ENCODE measurements at regions not wholly inside any gene's neighbourhood (a gene's known extent, or its start where the extent isn't known, plus 50 kb on each side); places are given as distances from the start of the nearest gene placed in this dataset.

GRCh38 chr4:162392946-162393345 lies 229.1 kb upstream of the FSTL5 start:
- H3K36me3 ChIP-seq (ENCODE audit: control insufficient read depth in 3 of 3, insufficient read depth in 3 of 3, low read length in 3 of 3), result no peaks in the 10 kb centered on the region
- no peaks in the 10 kb centered on the region for H3K27me3 ChIP-seq (ENCODE audit: control insufficient read depth in 3 of 3, insufficient read depth in 3 of 3, low read length in 3 of 3)
- no peaks in the 10 kb centered on the region for H3K4me1 ChIP-seq (ENCODE audit: control insufficient read depth in 3 of 3, insufficient read depth in 3 of 3, low read length in 3 of 3)
- H3K9me3 ChIP-seq (ENCODE audit: control insufficient read depth in 3 of 3, low read length in 3 of 3), result no peaks in the 10 kb centered on the region
- H3K9ac ChIP-seq (ENCODE audit: low read depth in 1 of 3, low read length in 3 of 3), result no peak overlapping the region
- no peak overlapping the region for H3K4me3 ChIP-seq (ENCODE audit: low read length in 3 of 3)
- H3K27ac ChIP-seq (ENCODE audit: low read depth, low read length), result no peak overlapping the region

GRCh38 chr4:162366146-162366545 lies 202.3 kb upstream of the FSTL5 start:
- no peaks in the 10 kb centered on the region for H3K36me3 ChIP-seq (ENCODE audit: control insufficient read depth in 3 of 3, insufficient read depth in 3 of 3, low read length in 3 of 3)
- no peaks in the 10 kb centered on the region for H3K9me3 ChIP-seq (ENCODE audit: control insufficient read depth in 3 of 3, low read length in 3 of 3)
- no peak overlapping the region for H3K9ac ChIP-seq (ENCODE audit: low read depth in 1 of 3, low read length in 3 of 3)
- H3K27me3 ChIP-seq (ENCODE audit: control insufficient read depth in 3 of 3, insufficient read depth in 3 of 3, low read length in 3 of 3), result no peaks in the 10 kb centered on the region
- no peak overlapping the region for H3K4me3 ChIP-seq (ENCODE audit: low read length in 3 of 3)
- no peaks in the 10 kb centered on the region for H3K4me1 ChIP-seq (ENCODE audit: control insufficient read depth in 3 of 3, insufficient read depth in 3 of 3, low read length in 3 of 3)
- no peak overlapping the region for H3K27ac ChIP-seq (ENCODE audit: low read depth, low read length)

DNA sequence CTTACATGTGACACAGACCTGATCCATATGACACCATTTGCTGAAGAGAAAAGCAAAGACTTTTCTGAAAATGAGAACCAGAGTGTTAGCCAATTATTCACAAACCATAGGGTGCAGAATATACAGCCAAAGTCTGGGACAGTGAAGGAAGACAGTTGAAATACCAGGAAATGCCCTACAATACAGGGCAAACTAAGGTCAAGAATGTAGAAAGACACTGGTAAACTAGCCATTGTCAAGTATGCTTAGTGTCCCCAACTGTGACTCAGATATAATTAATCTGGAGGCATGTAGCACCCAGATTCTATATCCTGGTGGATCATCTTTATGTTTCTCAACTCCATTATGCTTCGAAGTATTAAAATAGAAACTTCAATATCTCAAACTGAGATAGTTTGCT lies 200.9 kb upstream of the FSTL5 start:
- Histone ChIP-seq H3K27ac (ENCODE audit: low read depth, low read length) (no peak overlapping the region), H3K27me3 (ENCODE audit: control insufficient read depth in 3 of 3, insufficient read depth in 3 of 3, low read length in 3 of 3) (no peaks in the 10 kb centered on the region), H3K36me3 (ENCODE audit: control insufficient read depth in 3 of 3, insufficient read depth in 3 of 3, low read length in 3 of 3) (no peaks in the 10 kb centered on the region)

GRCh38 chr4:162360369-162361149 lies 196.8 kb upstream of the FSTL5 start:
- Histone ChIP-seq H3K27ac (ENCODE audit: low read depth, low read length) (no peak overlapping the region), H3K4me1 (ENCODE audit: control insufficient read depth in 3 of 3, insufficient read depth in 3 of 3, low read length in 3 of 3) (no peaks in the 10 kb centered on the region), H3K27me3 (ENCODE audit: control insufficient read depth in 3 of 3, insufficient read depth in 3 of 3, low read length in 3 of 3) (no peaks in the 10 kb centered on the region), H3K9me3 (ENCODE audit: control insufficient read depth in 3 of 3, low read length in 3 of 3) (no peaks in the 10 kb centered on the region), H3K4me3 (ENCODE audit: low read length in 3 of 3) (no peak overlapping the region), H3K36me3 (ENCODE audit: control insufficient read depth in 3 of 3, insufficient read depth in 3 of 3, low read length in 3 of 3) (no peaks in the 10 kb centered on the region), H3K9ac (ENCODE audit: low read depth in 1 of 3, low read length in 3 of 3) (no peak overlapping the region)

More for the DNA sequence above, 200.9 kb upstream of the FSTL5 start:
- H3K4me1 ChIP-seq (ENCODE audit: control insufficient read depth in 3 of 3, insufficient read depth in 3 of 3, low read length in 3 of 3), result no peaks in the 10 kb centered on the region
- H3K9me3 ChIP-seq (ENCODE audit: control insufficient read depth in 3 of 3, low read length in 3 of 3), result no peaks in the 10 kb centered on the region
- no peak overlapping the region for H3K4me3 ChIP-seq (ENCODE audit: low read length in 3 of 3)
- H3K9ac ChIP-seq (ENCODE audit: low read depth in 1 of 3, low read length in 3 of 3), result no peak overlapping the region

DNA sequence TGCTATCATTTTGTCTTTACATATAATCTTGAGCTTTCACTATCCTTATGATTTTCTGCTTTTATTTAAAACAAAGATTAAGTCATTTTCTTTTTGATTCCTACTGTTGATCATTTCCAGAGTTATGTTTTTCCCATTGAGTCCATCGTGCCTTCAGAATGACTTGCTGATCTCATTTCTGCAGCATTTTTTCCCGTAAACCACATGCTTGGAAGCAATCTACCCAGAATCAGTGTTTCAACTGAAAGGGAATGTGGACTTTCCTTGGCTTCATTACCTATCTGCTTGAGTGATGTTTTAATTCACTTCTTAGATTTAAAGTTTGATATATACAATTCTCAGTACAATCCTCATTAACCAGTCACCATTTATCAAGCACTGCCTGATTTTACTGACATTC lies 192.4 kb upstream of the FSTL5 start:
- Histone ChIP-seq H3K27ac (ENCODE audit: low read depth, low read length) (no peak overlapping the region), H3K9me3 (ENCODE audit: control insufficient read depth in 3 of 3, low read length in 3 of 3) (no peaks in the 10 kb centered on the region), H3K4me3 (ENCODE audit: low read length in 3 of 3) (no peak overlapping the region), H3K4me1 (ENCODE audit: control insufficient read depth in 3 of 3, insufficient read depth in 3 of 3, low read length in 3 of 3) (no peaks in the 10 kb centered on the region), H3K27me3 (ENCODE audit: control insufficient read depth in 3 of 3, insufficient read depth in 3 of 3, low read length in 3 of 3) (no peaks in the 10 kb centered on the region), H3K36me3 (ENCODE audit: control insufficient read depth in 3 of 3, insufficient read depth in 3 of 3, low read length in 3 of 3) (no peaks in the 10 kb centered on the region), H3K9ac (ENCODE audit: low read depth in 1 of 3, low read length in 3 of 3) (no peak overlapping the region)

- H3K36me3 ChIP-seq (ENCODE audit: control insufficient read depth in 3 of 3, insufficient read depth in 3 of 3, low read length in 3 of 3), result no peaks in the 10 kb centered on the region
- H3K9ac ChIP-seq (ENCODE audit: low read depth in 1 of 3, low read length in 3 of 3), result no peak overlapping the region
These were observed 188.8 kb upstream of the FSTL5 start for GRCh38 chr4:162352580-162353107.

DNA sequence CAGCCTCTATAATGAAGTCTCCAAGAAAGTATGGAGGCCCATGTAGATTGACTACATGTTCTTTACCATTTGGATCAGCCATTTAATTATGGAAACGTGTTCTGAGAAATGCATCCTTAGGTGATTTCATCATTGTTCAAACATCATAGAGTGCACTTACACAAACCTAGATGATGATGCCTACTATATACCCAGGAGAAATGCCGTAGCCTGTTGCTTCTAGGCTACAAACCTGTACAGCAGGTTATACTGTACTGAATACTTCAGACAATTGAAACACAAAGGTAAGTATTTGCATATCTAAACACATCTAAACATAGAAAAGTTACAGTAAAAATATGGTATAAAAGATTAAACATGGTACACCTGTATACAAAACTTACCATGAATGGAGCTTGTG lies 186.5 kb upstream of the FSTL5 start:
- Histone ChIP-seq H3K36me3 (ENCODE audit: control insufficient read depth in 3 of 3, insufficient read depth in 3 of 3, low read length in 3 of 3) (no peaks in the 10 kb centered on the region), H3K4me3 (ENCODE audit: low read length in 3 of 3) (no peak overlapping the region), H3K9me3 (ENCODE audit: control insufficient read depth in 3 of 3, low read length in 3 of 3) (no peaks in the 10 kb centered on the region), H3K27ac (ENCODE audit: low read depth, low read length) (no peak overlapping the region), H3K9ac (ENCODE audit: low read depth in 1 of 3, low read length in 3 of 3) (no peak overlapping the region), H3K27me3 (ENCODE audit: control insufficient read depth in 3 of 3, insufficient read depth in 3 of 3, low read length in 3 of 3) (no peaks in the 10 kb centered on the region), H3K4me1 (ENCODE audit: control insufficient read depth in 3 of 3, insufficient read depth in 3 of 3, low read length in 3 of 3) (no peaks in the 10 kb centered on the region)

More at GRCh38 chr4:162352580-162353107, 188.8 kb upstream of the FSTL5 start:
- Histone ChIP-seq H3K4me3 (ENCODE audit: low read length in 3 of 3) (no peak overlapping the region), H3K27me3 (ENCODE audit: control insufficient read depth in 3 of 3, insufficient read depth in 3 of 3, low read length in 3 of 3) (no peaks in the 10 kb centered on the region), H3K4me1 (ENCODE audit: control insufficient read depth in 3 of 3, insufficient read depth in 3 of 3, low read length in 3 of 3) (no peaks in the 10 kb centered on the region), H3K27ac (ENCODE audit: low read depth, low read length) (no peak overlapping the region), H3K9me3 (ENCODE audit: control insufficient read depth in 3 of 3, low read length in 3 of 3) (no peaks in the 10 kb centered on the region)

DNA sequence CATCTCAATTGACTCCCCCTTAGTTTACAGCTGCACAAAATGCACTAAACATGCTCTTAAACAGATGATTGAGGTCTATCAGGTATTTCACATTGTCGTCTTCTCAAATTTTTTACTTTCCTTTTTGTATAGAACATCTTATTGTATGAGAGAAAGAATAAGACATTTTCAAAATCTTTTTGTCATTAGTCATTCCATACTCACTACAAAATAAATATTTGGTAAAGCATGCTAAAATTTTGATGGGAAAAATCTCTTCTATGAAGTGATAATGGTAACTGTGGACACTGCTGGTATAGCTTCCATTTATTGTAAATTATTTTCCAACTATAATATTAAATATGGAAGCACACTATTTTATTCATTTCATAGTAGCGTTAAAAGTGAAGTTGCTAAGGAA lies 185.6 kb upstream of the FSTL5 start:
- H3K27me3 ChIP-seq (ENCODE audit: control insufficient read depth in 3 of 3, insufficient read depth in 3 of 3, low read length in 3 of 3), result no peaks in the 10 kb centered on the region
- H3K27ac ChIP-seq (ENCODE audit: low read depth, low read length), result no peak overlapping the region
- no peak overlapping the region for H3K9ac ChIP-seq (ENCODE audit: low read depth in 1 of 3, low read length in 3 of 3)
- H3K4me3 ChIP-seq (ENCODE audit: low read length in 3 of 3), result no peak overlapping the region
- no peaks in the 10 kb centered on the region for H3K9me3 ChIP-seq (ENCODE audit: control insufficient read depth in 3 of 3, low read length in 3 of 3)
- no peaks in the 10 kb centered on the region for H3K4me1 ChIP-seq (ENCODE audit: control insufficient read depth in 3 of 3, insufficient read depth in 3 of 3, low read length in 3 of 3)
- no peaks in the 10 kb centered on the region for H3K36me3 ChIP-seq (ENCODE audit: control insufficient read depth in 3 of 3, insufficient read depth in 3 of 3, low read length in 3 of 3)

DNA sequence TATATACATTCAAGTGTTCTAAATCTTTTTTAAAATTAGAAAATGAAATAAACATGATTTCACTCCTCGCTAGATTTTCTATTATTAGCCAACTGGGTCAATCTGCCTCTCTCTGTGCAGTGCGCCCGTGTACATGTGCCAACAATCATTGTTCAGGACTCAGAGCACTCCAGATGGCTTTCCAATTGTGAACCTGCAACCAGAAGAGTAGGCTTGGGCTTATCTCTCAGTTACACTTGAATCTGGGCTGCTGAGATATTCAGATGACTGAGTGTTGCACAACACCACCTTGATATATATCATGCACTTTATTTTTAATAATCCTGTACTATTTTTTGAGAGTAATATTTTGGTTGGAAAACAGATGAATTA lies 184.0 kb upstream of the FSTL5 start:
- no peaks in the 10 kb centered on the region for H3K36me3 ChIP-seq (ENCODE audit: control insufficient read depth in 3 of 3, insufficient read depth in 3 of 3, low read length in 3 of 3)
- H3K4me1 ChIP-seq (ENCODE audit: control insufficient read depth in 3 of 3, insufficient read depth in 3 of 3, low read length in 3 of 3), result no peaks in the 10 kb centered on the region
- no peaks in the 10 kb centered on the region for H3K27me3 ChIP-seq (ENCODE audit: control insufficient read depth in 3 of 3, insufficient read depth in 3 of 3, low read length in 3 of 3)
- no peak overlapping the region for H3K4me3 ChIP-seq (ENCODE audit: low read length in 3 of 3)
- H3K9me3 ChIP-seq (ENCODE audit: control insufficient read depth in 3 of 3, low read length in 3 of 3), result no peaks in the 10 kb centered on the region
- no peak overlapping the region for H3K27ac ChIP-seq (ENCODE audit: low read depth, low read length)
- no peak overlapping the region for H3K9ac ChIP-seq (ENCODE audit: low read depth in 1 of 3, low read length in 3 of 3)

DNA sequence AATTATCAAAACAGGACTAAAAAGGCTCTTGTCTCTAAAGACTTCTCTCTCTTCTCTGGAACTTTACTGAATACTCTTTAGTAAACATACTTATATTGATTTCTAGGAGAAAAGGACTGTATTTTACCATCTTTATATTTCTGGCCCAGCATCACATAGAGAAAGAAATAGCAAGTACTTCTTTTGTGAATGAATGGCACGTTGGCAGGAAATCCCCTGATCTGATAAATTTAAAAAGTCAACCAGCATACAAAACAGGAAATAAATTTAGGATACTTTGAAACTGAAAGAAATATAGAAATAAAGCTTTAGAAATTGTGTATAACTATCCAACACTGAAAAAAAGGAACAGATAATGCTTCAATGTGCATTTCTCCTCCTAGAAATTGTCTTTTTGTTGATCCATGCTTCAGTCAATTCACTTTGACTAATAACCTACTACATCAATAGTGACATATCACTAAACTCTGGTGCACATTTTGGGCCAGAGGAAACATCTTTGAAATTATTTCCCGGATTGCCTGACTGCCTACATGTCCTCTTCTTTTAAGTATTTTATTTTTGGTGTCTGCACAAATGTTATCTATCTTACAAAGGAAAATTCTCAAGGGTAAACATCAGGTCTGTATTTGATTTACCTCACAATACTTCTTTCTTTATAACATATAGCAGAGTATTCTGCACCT lies 183.5 kb upstream of the FSTL5 start:
- Histone ChIP-seq H3K9ac (ENCODE audit: low read depth in 1 of 3, low read length in 3 of 3) (no peak overlapping the region), H3K4me3 (ENCODE audit: low read length in 3 of 3) (no peak overlapping the region), H3K27me3 (ENCODE audit: control insufficient read depth in 3 of 3, insufficient read depth in 3 of 3, low read length in 3 of 3) (no peaks in the 10 kb centered on the region), H3K4me1 (ENCODE audit: control insufficient read depth in 3 of 3, insufficient read depth in 3 of 3, low read length in 3 of 3) (no peaks in the 10 kb centered on the region), H3K27ac (ENCODE audit: low read depth, low read length) (no peak overlapping the region), H3K36me3 (ENCODE audit: control insufficient read depth in 3 of 3, insufficient read depth in 3 of 3, low read length in 3 of 3) (no peaks in the 10 kb centered on the region), H3K9me3 (ENCODE audit: control insufficient read depth in 3 of 3, low read length in 3 of 3) (no peaks in the 10 kb centered on the region)
